ENCODE measurements at regions not wholly inside any gene's neighbourhood (a gene's known extent, or its start where the extent isn't known, plus 50 kb on each side); places are given as distances from the start of the nearest gene placed in this dataset.

- Histone ChIP-seq H3K79me2 (ENCODE audit: insufficient read depth, low read length) (no peaks in the 10 kb centered on the region), H2AFZ (ENCODE audit: low read length) (no peak overlapping the region), H3K36me3 (replicated peaks in 1 of 2; ENCODE audit: control insufficient read depth in 1 of 2, insufficient read depth in 2 of 2, low read length in 2 of 2) (no peaks in the 10 kb centered on the region), H3K27ac (ENCODE audit: extremely low read length, insufficient read depth, low read length) (no peak overlapping the region), H3K4me1 (ENCODE audit: insufficient read depth, low read length) (no peaks in the 10 kb centered on the region), H3K27me3 (ENCODE audit: control insufficient read depth in 1 of 2, insufficient read depth in 2 of 2, low read length in 2 of 2) (peaks cover 0 to 28% of the 10 kb centered on the region in 2 experiments; a peak in 3 of 5 replicates), H3K9ac (ENCODE audit: insufficient read depth, low read depth, low read length) (no peak overlapping the region), H3K4me3 (replicated peaks in 1 of 3; ENCODE audit: insufficient read depth in 1 of 3, low read depth in 2 of 3, low read length in 3 of 3) (no peak overlapping the region), H3K9me3 (ENCODE audit: low read length) (no peaks in the 10 kb centered on the region), H4K20me1 (ENCODE audit: insufficient read depth, low read length) (no peaks in the 10 kb centered on the region), H3K4me2 (ENCODE audit: low read depth, low read length) (no peak overlapping the region)
- no peak for FAIRE-seq
- TF ChIP-seq XRCC5 (optimal IDR thresholded peaks at IDR 0.05; ENCODE audit: low read length) (no peak), HDAC1 (CRISPR knock-in tag; IDR thresholded peaks at IDR 0.05) (no peak), TEAD3 (CRISPR knock-in tag; optimal IDR thresholded peaks at IDR 0.05; ENCODE audit: borderline replicate concordance) (no peak), ZNF546 (CRISPR knock-in tag; conservative IDR thresholded peaks at IDR 0.05) (no peak), LRRFIP1 (CRISPR knock-in tag; conservative IDR thresholded peaks at IDR 0.05) (no peak), ZNF7 (CRISPR knock-in tag; IDR thresholded peaks at IDR 0.05) (no peak), MXD4 (CRISPR knock-in tag; IDR thresholded peaks at IDR 0.05) (no peak), HHEX (CRISPR knock-in tag; IDR thresholded peaks at IDR 0.05) (no peak), ZBTB26 (CRISPR knock-in tag; IDR thresholded peaks at IDR 0.05; ENCODE audit: borderline replicate concordance) (no peak), ELF1 (CRISPR knock-in tag; IDR thresholded peaks at IDR 0.05) (no peak), FOSL1 (CRISPR knock-in tag; IDR thresholded peaks at IDR 0.05; ENCODE audit: borderline replicate concordance) (no peak)
- in situ Hi-C loops (cut with HindIII; ENCODE audit: extremely low pct_ligation_motif_present, low pct_unique_long_range_greater_than_20kb), result no loop called here
- 54% methylated on average over 8 of the region's 11 CpGs for WGBS (ENCODE audit: low lambda C conversion rate)
- POLR2A ChIA-PET, result no interaction called here
- CTCF ChIA-PET (ENCODE audit: low intra/inter-chr PET ratio, low total read pairs), result no interaction called here
- BruUV-seq (replicated peaks), result no TSS peak
- intact Hi-C loops (cut with micrococcal nuclease; ENCODE audit: unreplicated experiment), result no loop called here
- no peak for DNase-seq (ENCODE audit: low spot score)
- no peak for ATAC-seq
Observed at GRCh38 chr5:171688696-171689495, 96.7 kb upstream of the SMIM23 start.

All from HepG2 (cell line).